ENCODE measurements at regions not wholly inside any gene's neighbourhood (a gene's known extent, or its start where the extent isn't known, plus 50 kb on each side); places are given as distances from the start of the nearest gene placed in this dataset.
"Not testable (repeated sequence)": the region's sequence is repeated elsewhere in the genome, so short reads cannot be mapped to it uniquely, and the experiment has no call there.

GRCh38 chr5:2383698-2384065 is 367.8 kb downstream of the IRX2 start:
- DNase-seq (ENCODE audit: low read depth in 2 of 2): no peak

- no peak for DNase-seq (ENCODE audit: low read depth in 2 of 2)
Measured at GRCh38 chr5:2382776-2383697, 368.4 kb downstream of the IRX2 start.

DNA sequence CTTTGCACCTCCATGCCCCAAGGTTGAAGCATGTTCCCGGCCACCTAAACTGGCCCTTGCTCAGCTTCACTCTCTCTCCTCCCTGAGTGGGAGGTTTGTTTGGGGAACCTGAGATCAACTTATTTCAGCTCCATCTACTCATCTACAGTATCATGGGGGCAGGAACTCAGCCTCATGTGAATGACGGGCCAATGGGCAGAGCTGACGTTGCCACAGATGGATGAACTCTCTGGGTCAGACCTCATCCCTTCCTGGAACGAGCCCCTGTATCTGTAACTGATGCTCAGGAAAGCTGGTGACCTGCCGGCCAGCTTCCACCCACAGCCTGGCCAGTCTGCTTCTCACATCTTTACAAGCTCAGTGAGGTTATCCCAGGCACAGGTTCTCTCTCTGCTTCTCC is 369.6 kb downstream of the IRX2 start:
- DNase-seq (ENCODE audit: low read depth in 2 of 2): no peak

DNA sequence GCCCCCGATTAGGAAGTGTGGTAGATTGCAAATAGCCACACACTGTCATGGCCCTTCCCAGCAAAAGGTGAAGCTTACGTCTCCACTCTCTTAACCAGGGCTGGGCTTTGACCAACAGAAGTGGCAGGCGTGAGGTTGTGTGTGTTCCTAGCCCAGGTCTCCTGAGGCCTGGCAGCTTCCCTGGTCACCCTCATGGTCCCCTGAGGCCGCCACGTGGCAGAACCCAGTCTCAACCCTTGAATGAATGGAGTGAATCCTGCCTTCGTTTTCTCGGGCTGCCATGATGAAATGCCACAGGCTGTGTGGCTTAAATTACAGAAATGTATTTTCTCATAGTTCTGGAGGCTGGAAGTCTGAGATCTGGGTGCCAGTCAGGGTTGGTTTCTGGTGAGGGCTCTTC is 370.4 kb downstream of the IRX2 start:
- no peak for DNase-seq (ENCODE audit: low read depth in 2 of 2)

- no peak for DNase-seq (ENCODE audit: low read depth in 2 of 2)
Measured at GRCh38 chr5:2378976-2379375, 372.5 kb downstream of the IRX2 start.

GRCh38 chr5:2378108-2378507 is 373.4 kb downstream of the IRX2 start:
- DNase-seq (ENCODE audit: low read depth in 2 of 2): no peak

GRCh38 chr5:2376486-2376885 is 375.0 kb downstream of the IRX2 start:
- no peak for DNase-seq (ENCODE audit: low read depth in 2 of 2)

DNA sequence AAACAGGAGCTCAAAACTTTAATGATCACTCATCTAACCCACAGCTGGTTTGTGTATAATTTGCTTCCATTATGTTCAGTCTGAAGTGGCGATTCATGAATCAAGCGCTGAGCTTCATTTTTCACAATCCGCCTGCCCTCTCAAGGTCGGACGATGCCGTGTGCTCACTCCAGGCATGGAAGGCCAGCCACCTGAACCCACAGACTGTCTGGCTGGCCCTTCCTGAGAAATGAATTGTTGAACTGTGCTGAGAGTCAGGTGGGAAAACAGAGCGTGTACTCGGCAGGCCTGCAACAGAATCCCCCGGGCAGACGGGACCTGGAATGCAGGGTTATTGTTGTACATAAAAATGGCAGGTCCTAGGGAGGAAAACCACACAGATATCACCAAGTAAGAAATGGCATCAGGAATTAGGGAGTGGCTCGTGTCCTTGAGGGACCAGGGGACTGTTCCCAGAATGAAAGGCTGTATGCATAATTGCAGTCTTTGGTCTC is 375.7 kb downstream of the IRX2 start:
- DNase-seq (ENCODE audit: low read depth in 2 of 2): no peak

- DNase-seq (ENCODE audit: low read depth in 2 of 2): no peak
Measured at GRCh38 chr5:2375291-2375690, 376.2 kb downstream of the IRX2 start.

DNA sequence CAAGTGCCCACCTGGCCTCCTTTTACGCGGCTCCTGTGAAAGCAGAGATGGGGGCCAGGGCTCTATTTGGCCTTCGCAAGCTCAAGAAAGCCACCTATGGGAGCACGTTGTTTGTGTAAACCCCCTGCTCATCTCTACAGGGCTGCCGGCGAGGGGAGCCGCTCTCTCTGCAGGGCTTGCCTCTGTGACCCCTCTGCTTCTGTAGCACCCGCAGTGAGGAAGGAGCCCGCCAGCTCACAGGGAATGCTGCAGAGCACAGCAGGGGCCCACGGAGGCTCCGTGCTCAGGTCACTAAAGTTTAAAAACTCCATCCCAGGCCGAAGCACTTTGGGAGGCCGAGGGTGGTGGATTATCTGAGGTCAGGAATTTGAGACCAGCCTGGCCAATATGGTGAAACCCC is 376.8 kb downstream of the IRX2 start:
- no peak for DNase-seq (ENCODE audit: low read depth in 2 of 2)

- no peak for DNase-seq (ENCODE audit: low read depth in 2 of 2)
Measured at GRCh38 chr5:2373631-2374030, 377.8 kb downstream of the IRX2 start.

GRCh38 chr5:2371419-2371710 is 380.1 kb downstream of the IRX2 start:
- DNase-seq (ENCODE audit: low read depth in 2 of 2): no peak

DNA sequence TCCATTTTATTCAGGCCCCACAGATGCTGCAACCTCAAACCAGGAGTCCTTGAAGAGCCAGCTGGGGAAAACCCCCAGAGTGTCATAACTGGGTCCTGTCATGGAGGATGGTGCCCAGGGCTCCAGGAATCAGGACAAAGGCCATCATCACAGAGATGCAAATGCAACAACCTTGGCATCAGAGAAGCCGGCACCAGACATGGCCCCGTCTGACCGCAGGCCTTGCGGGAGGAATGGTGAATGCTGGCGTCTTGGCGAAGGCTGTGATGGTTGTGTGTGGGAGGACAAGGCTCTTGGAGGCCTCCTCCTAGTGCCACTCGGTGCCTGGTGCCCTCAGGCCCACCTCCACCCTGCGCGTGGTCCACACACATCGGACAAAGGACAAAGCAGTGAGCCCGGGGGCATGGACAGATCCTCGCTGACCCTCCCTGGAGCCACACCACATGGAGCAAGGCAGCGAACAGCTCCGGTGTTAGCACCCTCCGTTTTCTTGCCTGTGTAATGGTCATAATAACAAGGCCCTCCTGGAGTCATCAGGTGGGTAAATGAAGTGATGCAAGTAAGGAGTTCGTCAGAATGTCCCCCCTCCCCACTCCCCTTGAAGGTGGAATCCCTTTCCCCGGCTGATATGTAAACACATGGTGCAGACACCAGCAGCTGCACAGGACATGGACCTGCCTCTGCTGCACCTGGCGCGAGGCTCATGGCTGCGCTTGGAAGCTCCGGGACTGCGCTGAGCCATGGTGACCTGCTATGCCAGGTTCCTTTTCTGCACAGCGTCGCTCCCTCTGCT is 380.7 kb downstream of the IRX2 start:
- DNase-seq (ENCODE audit: low read depth in 2 of 2): no peak

- DNase-seq (ENCODE audit: low read depth in 2 of 2): no peak
Measured at GRCh38 chr5:2369178-2369577, 382.3 kb downstream of the IRX2 start.

- DNase-seq (ENCODE audit: low read depth in 2 of 2): no peak
Measured at GRCh38 chr5:2366816-2367215, 384.7 kb downstream of the IRX2 start.

GRCh38 chr5:2357309-2357708 is 394.2 kb downstream of the IRX2 start:
- no peak for DNase-seq (ENCODE audit: low read depth in 2 of 2)

DNA sequence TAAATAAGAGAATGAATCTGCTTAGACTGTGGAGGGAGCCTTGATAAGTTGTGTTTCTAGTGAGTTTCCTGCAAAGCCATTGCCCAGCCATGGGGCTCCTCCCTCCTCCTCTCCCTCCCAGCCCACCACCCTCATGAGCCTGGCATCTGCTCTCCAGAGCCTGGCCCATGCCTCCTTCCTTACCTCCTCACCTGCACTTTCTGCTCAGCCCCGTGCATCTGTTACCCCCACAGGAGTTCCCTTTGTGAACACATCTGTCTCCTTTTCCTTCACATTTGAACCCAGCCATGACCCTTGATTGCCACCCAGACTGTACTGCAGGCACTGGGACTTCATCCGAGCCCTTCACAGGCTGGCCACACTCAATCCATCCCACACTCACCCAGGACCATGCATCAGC is 395.6 kb downstream of the IRX2 start:
- DNase-seq (ENCODE audit: low read depth in 2 of 2): no peak

DNA sequence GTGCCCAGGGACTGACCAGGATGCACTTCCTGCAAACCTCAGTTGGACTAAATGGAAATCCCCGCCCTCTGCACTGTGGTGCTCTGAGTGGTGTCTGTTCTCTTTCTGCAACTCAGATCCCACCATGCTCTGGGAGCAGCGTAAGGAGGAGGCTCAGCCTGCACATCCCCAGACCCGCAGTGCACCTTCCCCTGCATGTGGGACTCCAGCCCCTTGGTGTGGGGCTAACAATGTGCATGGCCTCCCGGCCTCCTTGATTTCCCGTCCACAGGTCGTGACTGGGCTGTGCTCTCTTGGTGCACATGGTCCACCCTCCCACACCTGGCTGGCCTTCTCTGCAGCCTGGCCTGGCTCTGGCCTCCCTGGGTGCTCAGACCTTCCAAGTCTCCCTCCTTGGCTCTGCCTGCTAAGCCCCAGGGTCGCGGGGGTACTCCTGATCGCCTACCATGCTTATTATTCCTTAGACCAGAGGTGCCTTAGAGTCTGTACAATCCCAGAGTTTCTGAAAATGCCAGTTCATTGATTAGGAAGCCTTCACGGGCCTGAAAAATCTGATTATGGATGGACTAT is 397.5 kb downstream of the IRX2 start:
- no peak for DNase-seq (ENCODE audit: low read depth in 2 of 2)

- DNase-seq (ENCODE audit: low read depth in 2 of 2): no peak
Measured at GRCh38 chr5:2353211-2353610, 398.3 kb downstream of the IRX2 start.

GRCh38 chr5:2352101-2352861 is 399.2 kb downstream of the IRX2 start:
- DNase-seq (ENCODE audit: low read depth in 2 of 2): no peak

DNA sequence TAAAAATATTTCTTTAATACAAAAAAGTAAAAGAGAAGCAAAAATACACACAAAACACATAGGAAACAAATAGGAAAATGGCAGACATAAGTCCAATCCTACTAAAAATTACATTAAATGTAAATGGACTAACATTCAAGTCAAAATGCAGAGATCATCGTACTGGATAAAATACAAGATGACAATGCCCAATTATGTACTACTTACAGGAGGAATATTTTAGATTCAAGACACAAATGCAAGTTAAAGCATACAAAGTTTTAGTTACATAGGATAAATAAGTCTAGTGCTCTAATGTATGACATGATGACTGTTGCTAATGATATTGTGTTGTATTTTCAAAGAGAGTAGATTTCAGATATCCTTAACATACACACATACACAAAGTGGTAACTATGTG is 401.7 kb downstream of the IRX2 start:
- DNase-seq (ENCODE audit: low read depth in 2 of 2): not testable (repeated sequence)

GRCh38 chr5:2338686-2339085 is 412.8 kb downstream of the IRX2 start:
- DNase-seq (ENCODE audit: low read depth in 2 of 2): no peak

Data from dermis microvascular lymphatic vessel endothelial cell (primary cell).